ENCODE measurements at regions not wholly inside any gene's neighbourhood (a gene's known extent, or its start where the extent isn't known, plus 50 kb on each side); places are given as distances from the start of the nearest gene placed in this dataset.

DNA sequence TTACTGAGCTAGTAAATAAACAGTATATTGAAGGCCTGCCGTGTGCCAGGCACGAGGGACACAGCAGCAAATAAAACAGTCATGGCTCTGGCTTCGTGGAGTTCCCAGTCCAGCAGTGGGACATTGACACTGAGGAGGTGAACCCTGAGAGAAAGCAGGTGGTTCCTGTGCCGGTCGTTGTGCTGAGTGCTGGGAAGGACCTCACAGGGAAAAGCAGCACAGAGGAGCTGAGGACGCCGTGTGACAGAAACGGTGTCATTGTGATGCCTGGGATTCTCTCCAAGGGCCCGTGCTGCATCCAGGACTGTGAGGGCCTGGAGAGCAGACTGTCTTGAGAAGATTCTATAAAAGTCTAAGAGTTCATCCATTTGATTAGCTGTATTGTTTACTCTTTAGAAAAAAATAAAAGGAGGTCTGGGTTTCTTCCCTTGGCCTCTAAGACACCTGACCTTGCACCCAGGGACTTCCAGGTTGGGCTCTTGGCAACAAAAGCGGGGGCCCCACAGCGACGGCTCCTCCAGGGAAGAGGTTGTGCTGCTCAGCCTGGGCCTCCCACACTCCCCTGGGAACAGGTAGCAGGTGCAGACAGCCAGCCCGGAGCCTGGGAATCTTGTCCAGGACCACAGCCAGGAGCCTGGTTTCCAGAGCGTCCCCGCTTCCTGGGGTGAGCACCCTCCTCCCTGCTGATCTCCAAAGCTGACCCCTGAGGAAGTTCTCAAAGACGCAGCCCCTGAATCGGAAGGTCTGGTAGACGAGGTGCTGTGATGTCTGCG lies 251.2 kb upstream of the PMEPA1 start:
- no peak for TF ChIP-seq CREB1 (CRISPR knock-in tag; IDR thresholded peaks at IDR 0.05; ENCODE audit: low read depth)
- TF ChIP-seq, protein P1, sequence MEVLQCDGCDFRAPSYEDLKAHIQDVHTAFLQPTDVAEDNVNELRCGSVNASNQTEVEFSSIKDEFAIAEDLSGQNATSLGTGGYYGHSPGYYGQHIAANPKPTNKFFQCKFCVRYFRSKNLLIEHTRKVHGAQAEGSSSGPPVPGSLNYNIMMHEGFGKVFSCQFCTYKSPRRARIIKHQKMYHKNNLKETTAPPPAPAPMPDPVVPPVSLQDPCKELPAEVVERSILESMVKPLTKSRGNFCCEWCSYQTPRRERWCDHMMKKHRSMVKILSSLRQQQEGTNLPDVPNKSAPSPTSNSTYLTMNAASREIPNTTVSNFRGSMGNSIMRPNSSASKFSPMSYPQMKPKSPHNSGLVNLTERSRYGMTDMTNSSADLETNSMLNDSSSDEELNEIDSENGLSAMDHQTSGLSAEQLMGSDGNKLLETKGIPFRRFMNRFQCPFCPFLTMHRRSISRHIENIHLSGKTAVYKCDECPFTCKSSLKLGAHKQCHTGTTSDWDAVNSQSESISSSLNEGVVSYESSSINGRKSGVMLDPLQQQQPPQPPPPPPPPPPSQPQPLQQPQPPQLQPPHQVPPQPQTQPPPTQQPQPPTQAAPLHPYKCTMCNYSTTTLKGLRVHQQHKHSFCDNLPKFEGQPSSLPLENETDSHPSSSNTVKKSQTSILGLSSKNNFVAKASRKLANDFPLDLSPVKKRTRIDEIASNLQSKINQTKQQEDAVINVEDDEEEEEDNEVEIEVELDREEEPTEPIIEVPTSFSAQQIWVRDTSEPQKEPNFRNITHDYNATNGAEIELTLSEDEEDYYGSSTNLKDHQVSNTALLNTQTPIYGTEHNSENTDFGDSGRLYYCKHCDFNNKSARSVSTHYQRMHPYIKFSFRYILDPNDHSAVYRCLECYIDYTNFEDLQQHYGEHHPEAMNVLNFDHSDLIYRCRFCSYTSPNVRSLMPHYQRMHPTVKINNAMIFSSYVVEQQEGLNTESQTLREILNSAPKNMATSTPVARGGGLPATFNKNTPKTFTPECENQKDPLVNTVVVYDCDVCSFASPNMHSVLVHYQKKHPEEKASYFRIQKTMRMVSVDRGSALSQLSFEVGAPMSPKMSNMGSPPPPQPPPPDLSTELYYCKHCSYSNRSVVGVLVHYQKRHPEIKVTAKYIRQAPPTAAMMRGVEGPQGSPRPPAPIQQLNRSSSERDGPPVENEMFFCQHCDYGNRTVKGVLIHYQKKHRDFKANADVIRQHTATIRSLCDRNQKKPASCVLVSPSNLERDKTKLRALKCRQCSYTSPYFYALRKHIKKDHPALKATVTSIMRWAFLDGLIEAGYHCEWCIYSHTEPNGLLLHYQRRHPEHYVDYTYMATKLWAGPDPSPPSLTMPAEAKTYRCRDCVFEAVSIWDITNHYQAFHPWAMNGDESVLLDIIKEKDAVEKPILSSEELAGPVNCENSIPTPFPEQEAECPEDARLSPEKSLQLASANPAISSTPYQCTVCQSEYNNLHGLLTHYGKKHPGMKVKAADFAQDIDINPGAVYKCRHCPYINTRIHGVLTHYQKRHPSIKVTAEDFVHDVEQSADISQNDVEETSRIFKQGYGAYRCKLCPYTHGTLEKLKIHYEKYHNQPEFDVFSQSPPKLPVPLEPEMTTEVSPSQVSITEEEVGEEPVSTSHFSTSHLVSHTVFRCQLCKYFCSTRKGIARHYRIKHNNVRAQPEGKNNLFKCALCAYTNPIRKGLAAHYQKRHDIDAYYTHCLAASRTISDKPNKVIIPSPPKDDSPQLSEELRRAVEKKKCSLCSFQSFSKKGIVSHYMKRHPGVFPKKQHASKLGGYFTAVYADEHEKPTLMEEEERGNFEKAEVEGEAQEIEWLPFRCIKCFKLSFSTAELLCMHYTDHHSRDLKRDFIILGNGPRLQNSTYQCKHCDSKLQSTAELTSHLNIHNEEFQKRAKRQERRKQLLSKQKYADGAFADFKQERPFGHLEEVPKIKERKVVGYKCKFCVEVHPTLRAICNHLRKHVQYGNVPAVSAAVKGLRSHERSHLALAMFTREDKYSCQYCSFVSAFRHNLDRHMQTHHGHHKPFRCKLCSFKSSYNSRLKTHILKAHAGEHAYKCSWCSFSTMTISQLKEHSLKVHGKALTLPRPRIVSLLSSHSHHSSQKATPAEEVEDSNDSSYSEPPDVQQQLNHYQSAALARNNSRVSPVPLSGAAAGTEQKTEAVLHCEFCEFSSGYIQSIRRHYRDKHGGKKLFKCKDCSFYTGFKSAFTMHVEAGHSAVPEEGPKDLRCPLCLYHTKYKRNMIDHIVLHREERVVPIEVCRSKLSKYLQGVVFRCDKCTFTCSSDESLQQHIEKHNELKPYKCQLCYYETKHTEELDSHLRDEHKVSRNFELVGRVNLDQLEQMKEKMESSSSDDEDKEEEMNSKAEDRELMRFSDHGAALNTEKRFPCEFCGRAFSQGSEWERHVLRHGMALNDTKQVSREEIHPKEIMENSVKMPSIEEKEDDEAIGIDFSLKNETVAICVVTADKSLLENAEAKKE (CRISPR knock-in tag; IDR thresholded peaks at IDR 0.05) = no peak
- no peak for TF ChIP-seq NANOG (IDR thresholded peaks at IDR 0.05; ENCODE audit: borderline replicate concordance)
- TF ChIP-seq, protein P2, sequence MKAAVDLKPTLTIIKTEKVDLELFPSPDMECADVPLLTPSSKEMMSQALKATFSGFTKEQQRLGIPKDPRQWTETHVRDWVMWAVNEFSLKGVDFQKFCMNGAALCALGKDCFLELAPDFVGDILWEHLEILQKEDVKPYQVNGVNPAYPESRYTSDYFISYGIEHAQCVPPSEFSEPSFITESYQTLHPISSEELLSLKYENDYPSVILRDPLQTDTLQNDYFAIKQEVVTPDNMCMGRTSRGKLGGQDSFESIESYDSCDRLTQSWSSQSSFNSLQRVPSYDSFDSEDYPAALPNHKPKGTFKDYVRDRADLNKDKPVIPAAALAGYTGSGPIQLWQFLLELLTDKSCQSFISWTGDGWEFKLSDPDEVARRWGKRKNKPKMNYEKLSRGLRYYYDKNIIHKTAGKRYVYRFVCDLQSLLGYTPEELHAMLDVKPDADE (IDR thresholded peaks at IDR 0.05) = no peak
- TF ChIP-seq ZNF114 (CRISPR knock-in tag; IDR thresholded peaks at IDR 0.05) = no peak
- no peak for TF ChIP-seq EZH2 (IDR thresholded peaks at IDR 0.05; ENCODE audit: low read depth, unreplicated experiment)
- TF ChIP-seq, protein P3, sequence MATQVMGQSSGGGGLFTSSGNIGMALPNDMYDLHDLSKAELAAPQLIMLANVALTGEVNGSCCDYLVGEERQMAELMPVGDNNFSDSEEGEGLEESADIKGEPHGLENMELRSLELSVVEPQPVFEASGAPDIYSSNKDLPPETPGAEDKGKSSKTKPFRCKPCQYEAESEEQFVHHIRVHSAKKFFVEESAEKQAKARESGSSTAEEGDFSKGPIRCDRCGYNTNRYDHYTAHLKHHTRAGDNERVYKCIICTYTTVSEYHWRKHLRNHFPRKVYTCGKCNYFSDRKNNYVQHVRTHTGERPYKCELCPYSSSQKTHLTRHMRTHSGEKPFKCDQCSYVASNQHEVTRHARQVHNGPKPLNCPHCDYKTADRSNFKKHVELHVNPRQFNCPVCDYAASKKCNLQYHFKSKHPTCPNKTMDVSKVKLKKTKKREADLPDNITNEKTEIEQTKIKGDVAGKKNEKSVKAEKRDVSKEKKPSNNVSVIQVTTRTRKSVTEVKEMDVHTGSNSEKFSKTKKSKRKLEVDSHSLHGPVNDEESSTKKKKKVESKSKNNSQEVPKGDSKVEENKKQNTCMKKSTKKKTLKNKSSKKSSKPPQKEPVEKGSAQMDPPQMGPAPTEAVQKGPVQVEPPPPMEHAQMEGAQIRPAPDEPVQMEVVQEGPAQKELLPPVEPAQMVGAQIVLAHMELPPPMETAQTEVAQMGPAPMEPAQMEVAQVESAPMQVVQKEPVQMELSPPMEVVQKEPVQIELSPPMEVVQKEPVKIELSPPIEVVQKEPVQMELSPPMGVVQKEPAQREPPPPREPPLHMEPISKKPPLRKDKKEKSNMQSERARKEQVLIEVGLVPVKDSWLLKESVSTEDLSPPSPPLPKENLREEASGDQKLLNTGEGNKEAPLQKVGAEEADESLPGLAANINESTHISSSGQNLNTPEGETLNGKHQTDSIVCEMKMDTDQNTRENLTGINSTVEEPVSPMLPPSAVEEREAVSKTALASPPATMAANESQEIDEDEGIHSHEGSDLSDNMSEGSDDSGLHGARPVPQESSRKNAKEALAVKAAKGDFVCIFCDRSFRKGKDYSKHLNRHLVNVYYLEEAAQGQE (IDR thresholded peaks at IDR 0.05; ENCODE audit: unreplicated experiment) = no peak
- no peak for TF ChIP-seq ZNF331 (CRISPR knock-in tag; IDR thresholded peaks at IDR 0.05; ENCODE audit: low read depth)
- TF ChIP-seq STAT1 (IDR thresholded peaks at IDR 0.05; ENCODE audit: unreplicated experiment) = no peak
- no peak for TF ChIP-seq EZH2phosphoT487 (IDR thresholded peaks at IDR 0.05; ENCODE audit: unreplicated experiment)
- TF ChIP-seq POLR2AphosphoS5 (IDR thresholded peaks at IDR 0.05; ENCODE audit: low read depth) = no peak
- TF ChIP-seq, protein P4, sequence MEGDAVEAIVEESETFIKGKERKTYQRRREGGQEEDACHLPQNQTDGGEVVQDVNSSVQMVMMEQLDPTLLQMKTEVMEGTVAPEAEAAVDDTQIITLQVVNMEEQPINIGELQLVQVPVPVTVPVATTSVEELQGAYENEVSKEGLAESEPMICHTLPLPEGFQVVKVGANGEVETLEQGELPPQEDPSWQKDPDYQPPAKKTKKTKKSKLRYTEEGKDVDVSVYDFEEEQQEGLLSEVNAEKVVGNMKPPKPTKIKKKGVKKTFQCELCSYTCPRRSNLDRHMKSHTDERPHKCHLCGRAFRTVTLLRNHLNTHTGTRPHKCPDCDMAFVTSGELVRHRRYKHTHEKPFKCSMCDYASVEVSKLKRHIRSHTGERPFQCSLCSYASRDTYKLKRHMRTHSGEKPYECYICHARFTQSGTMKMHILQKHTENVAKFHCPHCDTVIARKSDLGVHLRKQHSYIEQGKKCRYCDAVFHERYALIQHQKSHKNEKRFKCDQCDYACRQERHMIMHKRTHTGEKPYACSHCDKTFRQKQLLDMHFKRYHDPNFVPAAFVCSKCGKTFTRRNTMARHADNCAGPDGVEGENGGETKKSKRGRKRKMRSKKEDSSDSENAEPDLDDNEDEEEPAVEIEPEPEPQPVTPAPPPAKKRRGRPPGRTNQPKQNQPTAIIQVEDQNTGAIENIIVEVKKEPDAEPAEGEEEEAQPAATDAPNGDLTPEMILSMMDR (conservative IDR thresholded peaks at IDR 0.05; ENCODE audit: low read depth in 2 of 2) = no peak
- TF ChIP-seq JUNB (IDR thresholded peaks at IDR 0.05; ENCODE audit: unreplicated experiment) = no peak
- no peaks in the 10 kb centered on the region for H3K36me3 ChIP-seq (ENCODE audit: insufficient read depth)
- no peak overlapping the region for H3K27ac ChIP-seq (ENCODE audit: low read depth)
- Mint-ChIP-seq H3K4me1 (no peaks in the 10 kb centered on the region), H3K27me3 (ENCODE audit: insufficient read depth, low read depth, poor library complexity) (peaks cover 2% of the 10 kb centered on the region), H3K4me3 (no peak overlapping the region), H3K9me3 (no peaks in the 10 kb centered on the region), H3K27ac (no peak overlapping the region), H3K36me3 (ENCODE audit: low read depth) (no peaks in the 10 kb centered on the region)
- no peaks in the 10 kb centered on the region for H3K4me1 ChIP-seq (ENCODE audit: insufficient read depth)
- DNase-seq (ENCODE audit: low spot score) (no peak), ATAC-seq (no peak)
- no peaks in the 10 kb centered on the region for H3F3A ChIP-seq (replicated peaks; ENCODE audit: low read depth)
- no peak overlapping the region for H3K4me2 ChIP-seq
- no peak overlapping the region for H2AFZ ChIP-seq
- H3K79me2 ChIP-seq (replicated peaks; ENCODE audit: insufficient read depth) = no peaks in the 10 kb centered on the region
- no peaks in the 10 kb centered on the region for H3K27me3 ChIP-seq (ENCODE audit: insufficient read depth)
- H3K4me3 ChIP-seq = no peak overlapping the region
- H3K9me2 ChIP-seq (ENCODE audit: insufficient read depth) = no peaks in the 10 kb centered on the region
- H4K20me1 ChIP-seq (replicated peaks; ENCODE audit: insufficient read depth) = no peaks in the 10 kb centered on the region
